H9 (cell line): ENCODE measurements at regions not wholly inside any gene's neighbourhood (a gene's known extent, or its start where the extent isn't known, plus 50 kb on each side); places are given as distances from the start of the nearest gene placed in this dataset.

Experiments
- DNase-seq: peaks from one replicate; pipeline ENCODE4 v3.0.0-alpha.2; 2017
- H2AFZ ChIP-seq: one replicate; pipeline ENCODE4 v1.6.1; 2013; ENCODE audit warnings: mild to moderate bottlenecking, low read length, control low read depth, moderate library complexity
- H2AK5ac ChIP-seq: 2 replicates; pipeline ENCODE4 v1.6.1; 2013; ENCODE audit warnings: low read length, control low read depth, mixed read lengths; ENCODE audit not compliant: insufficient read length
- H2BK120ac ChIP-seq: one replicate; pipeline ENCODE4 v1.6.1; 2013; ENCODE audit warnings: low read depth, mild to moderate bottlenecking, low read length, control low read depth, inconsistent platforms; ENCODE audit not compliant: poor library complexity, severe bottlenecking
- H2BK12ac ChIP-seq: 2 replicates; pipeline ENCODE4 v1.6.1; 2013; ENCODE audit warnings: low read length, control low read depth, mixed read lengths, low read depth; ENCODE audit not compliant: insufficient read length
- H2BK15ac ChIP-seq: 2 replicates; pipeline ENCODE4 v1.6.1; 2013; ENCODE audit warnings: low read depth, low read length, control low read depth
- H2BK20ac ChIP-seq: one replicate; pipeline ENCODE4 v1.6.1; 2013; ENCODE audit warnings: low read depth, mild to moderate bottlenecking, low read length, control low read depth, inconsistent platforms; ENCODE audit not compliant: poor library complexity, severe bottlenecking
- H2BK5ac ChIP-seq: 2 replicates; pipeline ENCODE4 v1.6.1; 2013; ENCODE audit warnings: low read length, control low read depth, mixed read lengths; ENCODE audit not compliant: insufficient read length
- H3K14ac ChIP-seq: 2 replicates; pipeline ENCODE4 v1.6.1; 2013; ENCODE audit warnings: low read length, control low read depth; ENCODE audit not compliant: insufficient read depth
- H3K18ac ChIP-seq: 2 replicates; pipeline ENCODE4 v1.6.1; 2013; ENCODE audit warnings: low read depth, mild to moderate bottlenecking, mixed read lengths, low read length, control low read depth; ENCODE audit not compliant: insufficient read length
- H3K23ac ChIP-seq: 2 replicates; pipeline ENCODE4 v1.6.1; 2013; ENCODE audit warnings: low read length, control low read depth, mixed read lengths, low read depth; ENCODE audit not compliant: insufficient read length
- H3K23me2 ChIP-seq: 2 replicates; pipeline ENCODE4 v1.6.1; 2013; ENCODE audit warnings: low read depth, mild to moderate bottlenecking, mixed read lengths, low read length, control low read depth; ENCODE audit not compliant: insufficient read length, poor library complexity, severe bottlenecking
- H3K27ac ChIP-seq: 2 replicates; pipeline ENCODE4 v1.5.1; 2013; ENCODE audit warnings: low read length, control low read depth, mixed read lengths, low read depth; ENCODE audit not compliant: insufficient read length
- H3K27me3 ChIP-seq: 2 replicates; pipeline ENCODE4 v1.6.1; 2013; ENCODE audit warnings: low read length, control low read depth, inconsistent platforms; ENCODE audit not compliant: insufficient read depth
- H3K4ac ChIP-seq: 2 replicates; pipeline ENCODE4 v1.6.1; 2013; ENCODE audit warnings: low read depth, mild to moderate bottlenecking, control low read depth, inconsistent platforms, low read length, moderate library complexity
- H3K4me1 ChIP-seq: 2 replicates; pipeline ENCODE4 v1.6.1; 2013; ENCODE audit warnings: low read length, control low read depth, inconsistent platforms; ENCODE audit not compliant: insufficient read depth
- H3K4me2 ChIP-seq: 2 replicates; pipeline ENCODE4 v1.6.1; 2013; ENCODE audit warnings: low read length, control low read depth, mixed read lengths; ENCODE audit not compliant: insufficient read length, insufficient read depth
- H3K56ac ChIP-seq: 2 replicates; pipeline ENCODE4 v1.6.1; 2013; ENCODE audit warnings: low read depth, mild to moderate bottlenecking, mixed read lengths, low read length, control low read depth; ENCODE audit not compliant: insufficient read length
- H3K79me1 ChIP-seq: 2 replicates; pipeline ENCODE4 v1.6.1; 2013; ENCODE audit warnings: low read depth, mild to moderate bottlenecking, moderate library complexity, low read length, control low read depth, inconsistent platforms; ENCODE audit not compliant: insufficient read depth, poor library complexity, severe bottlenecking
- H3K79me2 ChIP-seq: 2 replicates; pipeline ENCODE4 v1.6.1; 2013; ENCODE audit warnings: low read length, control low read depth, inconsistent platforms; ENCODE audit not compliant: insufficient read depth
- H3K9ac ChIP-seq: 2 replicates; pipeline ENCODE4 v1.6.1; 2013; ENCODE audit warnings: low read length, control low read depth, mixed read lengths; ENCODE audit not compliant: insufficient read length; ENCODE audit errors: extremely low read depth
- H3K9me3 ChIP-seq: one replicate; pipeline ENCODE4 v1.6.1; 2013; ENCODE audit warnings: low read depth, low read length, inconsistent platforms; ENCODE audit not compliant: control insufficient read depth
- H3T11ph ChIP-seq: one replicate; pipeline ENCODE4 v1.6.1; 2013; ENCODE audit warnings: mild to moderate bottlenecking, low read length, control low read depth, inconsistent platforms
- H4K20me1 ChIP-seq: one replicate; pipeline ENCODE4 v1.6.1; 2013; ENCODE audit not compliant: control insufficient read depth, insufficient read length, insufficient read depth
- H4K5ac ChIP-seq: 2 replicates; pipeline ENCODE4 v1.6.1; 2013; ENCODE audit warnings: low read depth, mild to moderate bottlenecking, mixed read lengths, low read length, control low read depth; ENCODE audit not compliant: insufficient read length
- H4K8ac ChIP-seq: replicated peaks from 2 replicates; pipeline ENCODE4 v1.6.1; 2013; ENCODE audit warnings: low read length, control low read depth, mixed read lengths, low read depth; ENCODE audit not compliant: insufficient read length
- H4K91ac ChIP-seq: 2 replicates; pipeline ENCODE4 v1.6.1; 2013; ENCODE audit warnings: low read depth, mild to moderate bottlenecking, moderate library complexity, mixed read lengths, low read length, control low read depth; ENCODE audit not compliant: insufficient read length
- H3K27ac Mint-ChIP-seq, 3 experiments: 2 replicates in 2 of 3; 3 replicates in 1 of 3; pipeline ENCODE4 v1.8.0; 2020 to 2021; ENCODE audit warnings: mixed read lengths in 3 of 3, mild to moderate bottlenecking in 1 of 3, moderate library complexity in 1 of 3
- H3K27me3 Mint-ChIP-seq: 2 replicates; pipeline ENCODE4 v1.8.0; 2021; ENCODE audit warnings: low read depth, mild to moderate bottlenecking, moderate library complexity, mixed read lengths
- H3K36me3 Mint-ChIP-seq, 3 experiments: 2 replicates in 2 of 3; 3 replicates in 1 of 3; pipeline ENCODE4 v1.8.0; 2020 to 2021; ENCODE audit warnings: low read depth in 3 of 3, mixed read lengths in 3 of 3; ENCODE audit not compliant: insufficient read depth in 1 of 3
- H3K4me1 Mint-ChIP-seq, 2 experiments: 2 replicates each; pipeline ENCODE4 v1.8.0; 2020; ENCODE audit warnings: mixed read lengths in 2 of 2
- H3K4me3 Mint-ChIP-seq, 2 experiments: 2 replicates in 1 of 2; 3 replicates in 1 of 2; pipeline ENCODE4 v1.8.0; 2020 to 2021; ENCODE audit warnings: mild to moderate bottlenecking in 2 of 2, mixed read lengths in 2 of 2, moderate library complexity in 1 of 2
- H3K9me3 Mint-ChIP-seq, 2 experiments: 2 replicates in 1 of 2; 3 replicates in 1 of 2; pipeline ENCODE4 v1.8.0; 2020; ENCODE audit warnings: mild to moderate bottlenecking in 2 of 2, mixed read lengths in 2 of 2, moderate library complexity in 1 of 2
- CTCF ChIP-seq: fragments of 200-600 bp; sonication (generic); conservative IDR thresholded peaks from 3 replicates; pipeline ENCODE4 v1.8.0; 2021; ENCODE audit warnings: antibody characterized with exemption, mild to moderate bottlenecking
- WGBS: extraction: QIAGEN DNeasy Blood & Tissue Kit; methylation state at CpG from one replicate; pipeline ENCODE4 v1.1.7; 2013; ENCODE audit warnings: missing lambda C conversion rate, low lambda C conversion rate, mixed read lengths; ENCODE audit not compliant: insufficient read length; ENCODE audit errors: extremely low coverage; 5-methylcytosine and 5-hydroxymethylcytosine counted together

GRCh38 chr2:237253046-237253702 is 160.8 kb downstream of the COL6A3 start:
- Histone ChIP-seq H3K18ac (no peak overlapping the region), H2BK15ac (no peak overlapping the region), H3K23ac (no peak overlapping the region), H2AFZ (no peak overlapping the region), H3K14ac (no peak overlapping the region), H3K4ac (no peak overlapping the region), H3K4me1 (no peaks in the 10 kb centered on the region), H3K79me1 (no peaks in the 10 kb centered on the region), H2BK20ac (no peak overlapping the region), H3T11ph (no peak overlapping the region), H4K91ac (no peak overlapping the region), H2BK120ac (no peak overlapping the region), H3K27me3 (no peaks in the 10 kb centered on the region), H3K27ac (no peak overlapping the region), H4K8ac (no peak overlapping the region), H2BK5ac (no peak overlapping the region), H3K9me3 (no peaks in the 10 kb centered on the region), H3K79me2 (no peaks in the 10 kb centered on the region), H3K56ac (no peak overlapping the region), H3K9ac (no peak overlapping the region), H4K5ac (no peak overlapping the region), H3K4me2 (no peak overlapping the region), H2AK5ac (no peak overlapping the region), H2BK12ac (no peak overlapping the region), H4K20me1 (no peaks in the 10 kb centered on the region), H3K23me2 (no peaks in the 10 kb centered on the region)
- no peak for TF ChIP-seq CTCF
- WGBS, result no CpG with 5 or more reads among the region's 6 CpGs
- Mint-ChIP-seq H3K4me3 (no peak overlapping the region), H3K36me3 (no peaks in the 10 kb centered on the region; a peak in 1 of 7 replicates), H3K27me3 (no peaks in the 10 kb centered on the region), H3K4me1 (peaks cover 2 to 5% of the 10 kb centered on the region in 2 experiments), H3K27ac (no peak overlapping the region), H3K9me3 (peaks cover 8 to 9% of the 10 kb centered on the region in 2 experiments; a peak in 3 of 5 replicates)
- DNase-seq, result no peak
